ACC112 (cell line): ENCODE measurements at regions not wholly inside any gene's neighbourhood (a gene's known extent, or its start where the extent isn't known, plus 50 kb on each side); places are given as distances from the start of the nearest gene placed in this dataset.

Source experiments
- H2AFZ ChIP-seq: fragments of 200-600 bp; sonication (generic); one replicate; pipeline ENCODE4 v1.6.0; 2017; ENCODE audit warnings: antibody characterized with exemption, low read length; ENCODE audit not compliant: unreplicated experiment
- H3K27ac ChIP-seq: fragments of 200-600 bp; sonication (generic); 2 replicates; pipeline ENCODE4 v1.5.1; 2014; ENCODE audit warnings: low read depth, mild to moderate bottlenecking, antibody characterized with exemption, low read length, moderate library complexity
- H3K27me3 ChIP-seq: fragments of 200-600 bp; sonication (generic); 2 replicates; pipeline ENCODE4 v1.6.1; 2014; ENCODE audit warnings: mild to moderate bottlenecking, antibody characterized with exemption, low read length, moderate library complexity, mixed read lengths; ENCODE audit not compliant: insufficient read depth
- H3K36me3 ChIP-seq: fragments of 200-600 bp; sonication (generic); 2 replicates; pipeline ENCODE4 v1.6.1; 2016; ENCODE audit warnings: mild to moderate bottlenecking, antibody characterized with exemption, low read length, moderate library complexity, mixed read lengths; ENCODE audit not compliant: insufficient read depth
- H3K4me1 ChIP-seq: fragments of 200-600 bp; sonication (generic); one replicate; pipeline ENCODE4 v1.6.1; 2016; ENCODE audit warnings: low read length, mixed read lengths; ENCODE audit not compliant: insufficient read depth, unreplicated experiment, control insufficient read depth
- H3K4me3 ChIP-seq: fragments of 200-600 bp; sonication (generic); 2 replicates; pipeline ENCODE4 v1.5.1; 2014; ENCODE audit warnings: mild to moderate bottlenecking, low read depth, low read length
- H3K79me2 ChIP-seq: fragments of 200-600 bp; sonication (generic); one replicate; pipeline ENCODE4 v1.6.0; 2016; ENCODE audit warnings: low read length; ENCODE audit not compliant: control insufficient read depth, unreplicated experiment, insufficient read depth

GRCh38 chr2:58435246-58435645 is 194.1 kb upstream of the FANCL start:
- H3K4me1 ChIP-seq, result no peaks in the 10 kb centered on the region
- no peaks in the 10 kb centered on the region for H3K36me3 ChIP-seq
- no peak overlapping the region for H3K4me3 ChIP-seq
- no peak overlapping the region for H2AFZ ChIP-seq
- H3K79me2 ChIP-seq, result no peaks in the 10 kb centered on the region
- H3K27me3 ChIP-seq, result peaks cover 8% of the 10 kb centered on the region
- no peak overlapping the region for H3K27ac ChIP-seq

GRCh38 chr2:58434692-58435091 is 193.6 kb upstream of the FANCL start:
- peaks cover 12% of the 10 kb centered on the region for H3K27me3 ChIP-seq
- H3K36me3 ChIP-seq, result no peaks in the 10 kb centered on the region
- no peaks in the 10 kb centered on the region for H3K4me1 ChIP-seq
- no peak overlapping the region for H3K4me3 ChIP-seq
- no peaks in the 10 kb centered on the region for H3K79me2 ChIP-seq
- H3K27ac ChIP-seq, result no peak overlapping the region
- H2AFZ ChIP-seq, result no peak overlapping the region

GRCh38 chr2:58432491-58433170 is 191.5 kb upstream of the FANCL start:
- Histone ChIP-seq H3K27ac (no peak overlapping the region), H3K4me1 (peaks cover 3% of the 10 kb centered on the region), H2AFZ (no peak overlapping the region), H3K36me3 (no peaks in the 10 kb centered on the region), H3K27me3 (peaks cover 23% of the 10 kb centered on the region), H3K4me3 (no peak overlapping the region), H3K79me2 (no peaks in the 10 kb centered on the region)

GRCh38 chr2:58429014-58429875 is 188.1 kb upstream of the FANCL start:
- Histone ChIP-seq H3K79me2 (no peaks in the 10 kb centered on the region), H3K4me1 (peaks cover 3% of the 10 kb centered on the region), H3K27ac (no peak overlapping the region), H3K4me3 (peak overlapping the region; percentile 59), H3K36me3 (no peaks in the 10 kb centered on the region), H2AFZ (no peak overlapping the region), H3K27me3 (peaks cover 39% of the 10 kb centered on the region)

- H3K79me2 ChIP-seq, result no peaks in the 10 kb centered on the region
- H3K27me3 ChIP-seq, result peaks cover 44% of the 10 kb centered on the region
- H2AFZ ChIP-seq, result peak overlapping the region; percentile 89
- no peak overlapping the region for H3K27ac ChIP-seq
- peaks cover 3% of the 10 kb centered on the region for H3K4me1 ChIP-seq
- peak overlapping the region; percentile 86 for H3K4me3 ChIP-seq
- H3K36me3 ChIP-seq, result no peaks in the 10 kb centered on the region
Observed at GRCh38 chr2:58428096-58429013, 187.2 kb upstream of the FANCL start.

- Histone ChIP-seq H3K4me3 (peak overlapping the region; percentile 86), H2AFZ (peak overlapping the region; percentile 89), H3K36me3 (no peaks in the 10 kb centered on the region)
Observed at GRCh38 chr2:58427572-58428095, 186.5 kb upstream of the FANCL start.

GRCh38 chr2:58425368-58425767 is 184.2 kb upstream of the FANCL start:
- H3K27me3 ChIP-seq, result peaks cover 53% of the 10 kb centered on the region
- no peaks in the 10 kb centered on the region for H3K36me3 ChIP-seq
- no peak overlapping the region for H3K4me3 ChIP-seq
- H2AFZ ChIP-seq, result no peak overlapping the region
- H3K79me2 ChIP-seq, result no peaks in the 10 kb centered on the region
- no peak overlapping the region for H3K27ac ChIP-seq
- H3K4me1 ChIP-seq, result peaks cover 3% of the 10 kb centered on the region

More at GRCh38 chr2:58427572-58428095, 186.5 kb upstream of the FANCL start:
- Histone ChIP-seq H3K4me1 (peaks cover 3% of the 10 kb centered on the region), H3K27ac (no peak overlapping the region), H3K79me2 (no peaks in the 10 kb centered on the region), H3K27me3 (peaks cover 48% of the 10 kb centered on the region)

GRCh38 chr2:58419983-58420382 is 178.9 kb upstream of the FANCL start:
- H3K4me3 ChIP-seq, result no peak overlapping the region
- H3K79me2 ChIP-seq, result no peaks in the 10 kb centered on the region
- H3K36me3 ChIP-seq, result no peaks in the 10 kb centered on the region
- peaks cover 29% of the 10 kb centered on the region for H3K27me3 ChIP-seq
- no peak overlapping the region for H2AFZ ChIP-seq
- H3K27ac ChIP-seq, result no peak overlapping the region
- no peaks in the 10 kb centered on the region for H3K4me1 ChIP-seq

GRCh38 chr2:58416696-58417095 is 175.6 kb upstream of the FANCL start:
- no peaks in the 10 kb centered on the region for H3K79me2 ChIP-seq
- no peaks in the 10 kb centered on the region for H3K4me1 ChIP-seq
- no peak overlapping the region for H3K4me3 ChIP-seq
- H2AFZ ChIP-seq, result no peak overlapping the region
- H3K36me3 ChIP-seq, result no peaks in the 10 kb centered on the region
- no peak overlapping the region for H3K27ac ChIP-seq
- peaks cover 7% of the 10 kb centered on the region; the same call in 1 of the 2 replicates for H3K27me3 ChIP-seq

- Histone ChIP-seq H3K4me1 (no peaks in the 10 kb centered on the region), H3K4me3 (no peak overlapping the region), H3K79me2 (no peaks in the 10 kb centered on the region), H2AFZ (no peak overlapping the region), H3K27ac (no peak overlapping the region), H3K27me3 (0 out of 2 replicates have a peak, but pooled peaks cover 3% of the 10 kb centered on the region), H3K36me3 (no peaks in the 10 kb centered on the region)
Observed at GRCh38 chr2:58414506-58414905, 173.4 kb upstream of the FANCL start.
